T-cell (primary cell): ENCODE measurements at regions not wholly inside any gene's neighbourhood (a gene's known extent, or its start where the extent isn't known, plus 50 kb on each side); places are given as distances from the start of the nearest gene placed in this dataset.
A peak's percentile ranks its signal among the peaks of the same experiment; 100 is the strongest.

Experiments
- ATAC-seq, 4 experiments: fragments of 200-7000 bp in 3 of 4; fragments of 150-1000 bp in 1 of 4; cut with Tn5 transposase; replicated peaks in 1 of 4; 1 replicate in 3 of 4; 2 replicates in 1 of 4; pipeline ENCODE4 v1.10.0; 2021; ENCODE audit warnings: moderate library complexity in 3 of 4, mild to moderate bottlenecking in 2 of 4, moderate number of reproducible peaks in 1 of 4
- CTCF ChIA-PET, 2 donors: fragments of 300-600 bp; sonication (Branson Sonifier 250); formaldehyde crosslinking; loops; one replicate each; lab custom pipeline; 2022; ENCODE audit warnings: antibody characterized with exemption in 2 of 2; lab: Charles Lee
- POLR2A ChIA-PET, 2 donors: fragments of 300-600 bp; sonication (Branson Sonifier 250); formaldehyde crosslinking; loops; one replicate each; lab custom pipeline; 2022; ENCODE audit warnings: antibody characterized with exemption in 2 of 2; lab: Charles Lee
- DNase-seq, 35 experiments: peaks; one replicate each; pipeline versions ENCODE4 v3.0.0 to v3.0.0-alpha.2; 2013 to 2023
- H3K27ac ChIP-seq: one replicate; pipeline ENCODE4 v1.5.1; 2013; ENCODE audit warnings: low read length
- H3K27me3 ChIP-seq, 2 experiments: replicated peaks in 1 of 2; 1 replicate in 1 of 2; 2 replicates in 1 of 2; pipeline versions ENCODE4 v1.6.1 to v1.7.0; 2013; ENCODE audit warnings: low read length in 1 of 2, mixed read lengths in 1 of 2; ENCODE audit not compliant: control insufficient read depth in 2 of 2, insufficient read depth in 2 of 2; ENCODE audit errors: extremely low read depth in 1 of 2
- H3K36me3 ChIP-seq, 2 donors: 1 replicate in 1 of 2; 2 replicates in 1 of 2; pipeline versions ENCODE4 v1.6.1 to v1.7.0; 2013; ENCODE audit warnings: low read length in 1 of 2; ENCODE audit not compliant: control insufficient read depth in 2 of 2, insufficient read depth in 1 of 2; ENCODE audit errors: extremely low read depth in 1 of 2
- H3K4me1 ChIP-seq, 2 experiments: 1 replicate in 1 of 2; 2 replicates in 1 of 2; pipeline versions ENCODE4 v1.6.1 to v1.7.0; 2013; ENCODE audit warnings: low read length in 2 of 2, mixed read lengths in 1 of 2; ENCODE audit not compliant: insufficient read depth in 2 of 2, control insufficient read depth in 1 of 2; ENCODE audit errors: extremely low read depth in 1 of 2
- H3K4me3 ChIP-seq, 2 donors: 1 replicate in 1 of 2; 2 replicates in 1 of 2; pipeline versions ENCODE4 v1.5.1 to v1.7.0; 2013; ENCODE audit warnings: mild to moderate bottlenecking in 2 of 2, low read length in 1 of 2, moderate library complexity in 1 of 2; ENCODE audit not compliant: control insufficient read depth in 1 of 2; ENCODE audit errors: extremely low read depth in 1 of 2
- H3K9me3 ChIP-seq: 2 replicates; pipeline ENCODE4 v1.7.0; 2013
- H3K27ac Mint-ChIP-seq, 2 donors: one replicate each; pipeline ENCODE4 v1.8.0; 2020 to 2021; ENCODE audit warnings: mild to moderate bottlenecking in 2 of 2, mixed read lengths in 2 of 2
- H3K27me3 Mint-ChIP-seq, 2 donors: one replicate each; pipeline ENCODE4 v1.8.0; 2021 to 2022; ENCODE audit warnings: mixed read lengths in 2 of 2
- H3K36me3 Mint-ChIP-seq: one replicate; pipeline ENCODE4 v1.8.0; 2021; ENCODE audit warnings: mixed read lengths
- H3K4me1 Mint-ChIP-seq, 3 donors: one replicate each; pipeline ENCODE4 v1.8.0; 2020 to 2022; ENCODE audit warnings: mixed read lengths in 3 of 3, mild to moderate bottlenecking in 1 of 3
- H3K4me3 Mint-ChIP-seq, 3 donors: one replicate each; pipeline ENCODE4 v1.8.0; 2020 to 2022; ENCODE audit warnings: mild to moderate bottlenecking in 3 of 3, mixed read lengths in 3 of 3, moderate library complexity in 3 of 3
- H3K9me3 Mint-ChIP-seq, 3 donors: one replicate each; pipeline ENCODE4 v1.8.0; 2020 to 2022; ENCODE audit warnings: mixed read lengths in 3 of 3
- WGBS: methylation state at CpG from one replicate; pipeline ENCODE4 v1.1.5; 2013; ENCODE audit warnings: missing lambda C conversion rate; ENCODE audit not compliant: insufficient coverage; 5-methylcytosine and 5-hydroxymethylcytosine counted together

GRCh38 chr14:105850853-105851581 lies 324.6 kb downstream of the TMEM121 start:
- Histone ChIP-seq H3K4me3 (no peak overlapping the region), H3K36me3 (no peaks in the 10 kb centered on the region), H3K9me3 (no peaks in the 10 kb centered on the region), H3K4me1 (peaks cover 0 to 18% of the 10 kb centered on the region in 2 experiments), H3K27me3 (peaks cover 0 to 5% of the 10 kb centered on the region in 2 experiments), H3K27ac (no peak overlapping the region)
- no peak for ATAC-seq
- H3K27ac Mint-ChIP-seq: no peak overlapping the region
- ChIA-PET POLR2A (no interaction called here), CTCF (no interaction called here)
- no peaks in the 10 kb centered on the region for H3K36me3 Mint-ChIP-seq
- peaks cover 0 to 7% of the 10 kb centered on the region in 2 donors for H3K27me3 Mint-ChIP-seq
- H3K4me1 Mint-ChIP-seq: peaks cover 0 to 14% (median 7%) of the 10 kb centered on the region in 3 donors
- no peaks in the 10 kb centered on the region for H3K9me3 Mint-ChIP-seq
- DNase-seq: peak in 3 of 35 experiments; percentile 1 to 21 (median 4)
- H3K4me3 Mint-ChIP-seq: no peak overlapping the region
- 95% methylated on average over 14 of the region's 27 CpGs for WGBS

GRCh38 chr14:105851716-105852377 lies 325.5 kb downstream of the TMEM121 start:
- Histone ChIP-seq H3K4me3 (no peak overlapping the region), H3K27me3 (peaks cover 0 to 14% of the 10 kb centered on the region in 2 experiments), H3K9me3 (no peaks in the 10 kb centered on the region), H3K27ac (no peak overlapping the region), H3K36me3 (no peaks in the 10 kb centered on the region), H3K4me1 (peaks cover 0 to 26% of the 10 kb centered on the region in 2 experiments)
- ChIA-PET POLR2A (no interaction called here), CTCF (no interaction called here)
- no peaks in the 10 kb centered on the region for H3K36me3 Mint-ChIP-seq
- peaks cover 0 to 7% of the 10 kb centered on the region in 2 donors for H3K27me3 Mint-ChIP-seq
- WGBS: 85% methylated on average over 16 of the region's 26 CpGs
- peak in 2 of 35 experiments; percentile 0 to 22 for DNase-seq
- H3K4me3 Mint-ChIP-seq: no peak overlapping the region
- H3K27ac Mint-ChIP-seq: no peak overlapping the region
- no peak for ATAC-seq
- H3K4me1 Mint-ChIP-seq: peaks cover 0 to 17% (median 11%) of the 10 kb centered on the region in 3 donors
- no peaks in the 10 kb centered on the region for H3K9me3 Mint-ChIP-seq

- H3K4me3 Mint-ChIP-seq: no peak overlapping the region
- 92% methylated on average over 11 of the region's 17 CpGs for WGBS
- DNase-seq (peak in 3 of 35 experiments; percentile 0 to 17 (median 3)), ATAC-seq (no peak)
- H3K9me3 ChIP-seq: no peaks in the 10 kb centered on the region
- H3K27me3 Mint-ChIP-seq: peaks cover 0 to 7% of the 10 kb centered on the region in 2 donors
- no peak overlapping the region for H3K4me3 ChIP-seq
- H3K27me3 ChIP-seq: peaks cover 0 to 21% of the 10 kb centered on the region in 2 experiments
- POLR2A ChIA-PET: no interaction called here
- H3K27ac ChIP-seq: no peak overlapping the region
- H3K4me1 ChIP-seq: peaks cover 0 to 33% of the 10 kb centered on the region in 2 experiments
- CTCF ChIA-PET: no interaction called here
- no peaks in the 10 kb centered on the region for H3K9me3 Mint-ChIP-seq
- H3K4me1 Mint-ChIP-seq: peaks cover 0 to 18% (median 11%) of the 10 kb centered on the region in 3 donors
- no peaks in the 10 kb centered on the region for H3K36me3 ChIP-seq
- H3K27ac Mint-ChIP-seq: no peak overlapping the region
- H3K36me3 Mint-ChIP-seq: no peaks in the 10 kb centered on the region
Measured at GRCh38 chr14:105852378-105853088, 326.1 kb downstream of the TMEM121 start.

GRCh38 chr14:105853089-105853906 lies 326.9 kb downstream of the TMEM121 start:
- Mint-ChIP-seq H3K9me3 (no peaks in the 10 kb centered on the region), H3K36me3 (no peaks in the 10 kb centered on the region), H3K27ac (peak overlapping the region; percentile 4 to 13), H3K4me1 (peaks cover 0 to 21% (median 11%) of the 10 kb centered on the region in 3 donors), H3K27me3 (peaks cover 0 to 7% of the 10 kb centered on the region in 2 donors), H3K4me3 (no peak overlapping the region)
- CTCF ChIA-PET: no interaction called here
- no peaks in the 10 kb centered on the region for H3K9me3 ChIP-seq
- POLR2A ChIA-PET: no interaction called here
- H3K27ac ChIP-seq: no peak overlapping the region
- ATAC-seq: no peak
- peaks cover 0 to 28% of the 10 kb centered on the region in 2 experiments for H3K27me3 ChIP-seq
- peak in 2 of 35 experiments; percentile 3 to 20 for DNase-seq
- no peak overlapping the region for H3K4me3 ChIP-seq
- H3K36me3 ChIP-seq: no peaks in the 10 kb centered on the region
- WGBS: 91% methylated on average over 16 of the region's 16 CpGs
- H3K4me1 ChIP-seq: peaks cover 0 to 41% of the 10 kb centered on the region in 2 experiments

- Mint-ChIP-seq H3K27ac (peak overlapping the region; percentile 4 to 13), H3K4me1 (peaks cover 0 to 27% (median 15%) of the 10 kb centered on the region in 3 donors), H3K27me3 (peaks cover 0 to 7% of the 10 kb centered on the region in 2 donors), H3K36me3 (no peaks in the 10 kb centered on the region), H3K4me3 (no peak overlapping the region), H3K9me3 (no peaks in the 10 kb centered on the region)
- H3K27ac ChIP-seq: no peak overlapping the region
- ChIA-PET CTCF (no interaction called here), POLR2A (no interaction called here)
- peak in 1 of 35 experiments; percentile 12 for DNase-seq
- H3K36me3 ChIP-seq: no peaks in the 10 kb centered on the region
- ATAC-seq: no peak
- H3K4me3 ChIP-seq: no peak overlapping the region
- H3K9me3 ChIP-seq: no peaks in the 10 kb centered on the region
- peaks cover 0 to 36% of the 10 kb centered on the region in 2 experiments for H3K27me3 ChIP-seq
- 92% methylated on average over 19 of the region's 25 CpGs for WGBS
- peaks cover 0 to 48% of the 10 kb centered on the region in 2 experiments for H3K4me1 ChIP-seq
Measured at GRCh38 chr14:105853907-105854599, 327.7 kb downstream of the TMEM121 start.
